Germinal center (tissue), 1 donor: ENCODE measurements at regions not wholly inside any gene's neighbourhood (a gene's known extent, or its start where the extent isn't known, plus 50 kb on each side); places are given as distances from the start of the nearest gene placed in this dataset.
"Not testable (repeated sequence)": the region's sequence is repeated elsewhere in the genome, so short reads cannot be mapped to it uniquely, and the experiment has no call there.

ENCODE experiments used
- DNase-seq: peaks from one replicate; pipeline ENCODE4 v3.0.0; 2012; ENCODE audit warnings: mixed read lengths, low spot score

- no peak for DNase-seq
These were observed 304.8 kb downstream of the CPS1 start for GRCh38 chr2:210861038-210861665.

- DNase-seq = no peak
These were observed 306.1 kb downstream of the CPS1 start for GRCh38 chr2:210862283-210863065.

GRCh38 chr2:210863283-210863682, 306.9 kb downstream of the CPS1 start:
- no peak for DNase-seq

- DNase-seq = not testable (repeated sequence)
These were observed 315.2 kb downstream of the CPS1 start for GRCh38 chr2:210871566-210871965.

- no peak for DNase-seq
These were observed 317.2 kb downstream of the CPS1 start for GRCh38 chr2:210873631-210874030.

- no peak for DNase-seq
These were observed 327.8 kb downstream of the CPS1 start for GRCh38 chr2:210884227-210884626.

- DNase-seq = no peak
These were observed 331.6 kb downstream of the CPS1 start for GRCh38 chr2:210888035-210888434.

GRCh38 chr2:210895132-210895531, 338.7 kb downstream of the CPS1 start:
- DNase-seq = no peak

GRCh38 chr2:210899131-210899530, 342.7 kb downstream of the CPS1 start:
- DNase-seq = no peak

- no peak for DNase-seq
These were observed 344.9 kb downstream of the CPS1 start for GRCh38 chr2:210901326-210901725.

GRCh38 chr2:210912779-210913178, 356.4 kb downstream of the CPS1 start:
- no peak for DNase-seq

- DNase-seq = no peak
These were observed 357.1 kb downstream of the CPS1 start for GRCh38 chr2:210913461-210913860.

GRCh38 chr2:210915912-210916311, 359.5 kb downstream of the CPS1 start:
- DNase-seq = no peak

- no peak for DNase-seq
These were observed 361.1 kb downstream of the CPS1 start for GRCh38 chr2:210917465-210917864.

- DNase-seq = no peak
These were observed 362.7 kb downstream of the CPS1 start for GRCh38 chr2:210919128-210919527.

- DNase-seq = no peak
These were observed 366.0 kb downstream of the CPS1 start for GRCh38 chr2:210922419-210922818.

GRCh38 chr2:210928714-210929113, 372.3 kb downstream of the CPS1 start:
- no peak for DNase-seq

- no peak for DNase-seq
These were observed 381.8 kb downstream of the CPS1 start for GRCh38 chr2:210938228-210938627.

- no peak for DNase-seq
These were observed 390.0 kb downstream of the CPS1 start for GRCh38 chr2:210946395-210946794.

GRCh38 chr2:210950434-210951060, 394.1 kb downstream of the CPS1 start:
- not testable (repeated sequence) for DNase-seq

- DNase-seq = no peak
These were observed 398.0 kb downstream of the CPS1 start for GRCh38 chr2:210954386-210954907.

GRCh38 chr2:210955591-210955990, 399.2 kb downstream of the CPS1 start:
- no peak for DNase-seq

GRCh38 chr2:210956101-210956500, 399.7 kb downstream of the CPS1 start:
- DNase-seq = no peak
